ENCODE measurements at regions not wholly inside any gene's neighbourhood (a gene's known extent, or its start where the extent isn't known, plus 50 kb on each side); places are given as distances from the start of the nearest gene placed in this dataset.

DNA sequence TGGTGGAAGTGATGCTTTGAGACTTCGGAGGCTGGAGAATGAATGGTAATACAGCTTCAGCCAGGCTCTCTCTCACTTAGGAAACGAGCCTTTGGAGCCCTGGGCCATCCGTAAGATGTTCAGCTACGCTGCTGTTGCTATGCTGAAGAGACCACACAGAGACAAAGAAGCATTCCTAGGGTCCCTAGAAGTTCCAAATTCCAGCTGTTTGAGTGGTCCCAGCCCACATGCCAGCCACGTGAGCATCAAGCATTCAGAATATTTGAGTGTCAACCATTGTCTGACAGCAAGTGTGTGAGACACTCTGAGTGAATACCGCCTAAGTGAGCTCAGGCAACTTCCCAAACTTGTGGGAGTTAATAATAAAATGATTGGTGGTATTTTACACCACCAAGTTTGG lies 212.9 kb downstream of the CD47 start:
- TF ChIP-seq, protein P1, sequence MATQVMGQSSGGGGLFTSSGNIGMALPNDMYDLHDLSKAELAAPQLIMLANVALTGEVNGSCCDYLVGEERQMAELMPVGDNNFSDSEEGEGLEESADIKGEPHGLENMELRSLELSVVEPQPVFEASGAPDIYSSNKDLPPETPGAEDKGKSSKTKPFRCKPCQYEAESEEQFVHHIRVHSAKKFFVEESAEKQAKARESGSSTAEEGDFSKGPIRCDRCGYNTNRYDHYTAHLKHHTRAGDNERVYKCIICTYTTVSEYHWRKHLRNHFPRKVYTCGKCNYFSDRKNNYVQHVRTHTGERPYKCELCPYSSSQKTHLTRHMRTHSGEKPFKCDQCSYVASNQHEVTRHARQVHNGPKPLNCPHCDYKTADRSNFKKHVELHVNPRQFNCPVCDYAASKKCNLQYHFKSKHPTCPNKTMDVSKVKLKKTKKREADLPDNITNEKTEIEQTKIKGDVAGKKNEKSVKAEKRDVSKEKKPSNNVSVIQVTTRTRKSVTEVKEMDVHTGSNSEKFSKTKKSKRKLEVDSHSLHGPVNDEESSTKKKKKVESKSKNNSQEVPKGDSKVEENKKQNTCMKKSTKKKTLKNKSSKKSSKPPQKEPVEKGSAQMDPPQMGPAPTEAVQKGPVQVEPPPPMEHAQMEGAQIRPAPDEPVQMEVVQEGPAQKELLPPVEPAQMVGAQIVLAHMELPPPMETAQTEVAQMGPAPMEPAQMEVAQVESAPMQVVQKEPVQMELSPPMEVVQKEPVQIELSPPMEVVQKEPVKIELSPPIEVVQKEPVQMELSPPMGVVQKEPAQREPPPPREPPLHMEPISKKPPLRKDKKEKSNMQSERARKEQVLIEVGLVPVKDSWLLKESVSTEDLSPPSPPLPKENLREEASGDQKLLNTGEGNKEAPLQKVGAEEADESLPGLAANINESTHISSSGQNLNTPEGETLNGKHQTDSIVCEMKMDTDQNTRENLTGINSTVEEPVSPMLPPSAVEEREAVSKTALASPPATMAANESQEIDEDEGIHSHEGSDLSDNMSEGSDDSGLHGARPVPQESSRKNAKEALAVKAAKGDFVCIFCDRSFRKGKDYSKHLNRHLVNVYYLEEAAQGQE (IDR thresholded peaks at IDR 0.05; ENCODE audit: low read depth, low read length) = no peak
- TF ChIP-seq, protein P2, sequence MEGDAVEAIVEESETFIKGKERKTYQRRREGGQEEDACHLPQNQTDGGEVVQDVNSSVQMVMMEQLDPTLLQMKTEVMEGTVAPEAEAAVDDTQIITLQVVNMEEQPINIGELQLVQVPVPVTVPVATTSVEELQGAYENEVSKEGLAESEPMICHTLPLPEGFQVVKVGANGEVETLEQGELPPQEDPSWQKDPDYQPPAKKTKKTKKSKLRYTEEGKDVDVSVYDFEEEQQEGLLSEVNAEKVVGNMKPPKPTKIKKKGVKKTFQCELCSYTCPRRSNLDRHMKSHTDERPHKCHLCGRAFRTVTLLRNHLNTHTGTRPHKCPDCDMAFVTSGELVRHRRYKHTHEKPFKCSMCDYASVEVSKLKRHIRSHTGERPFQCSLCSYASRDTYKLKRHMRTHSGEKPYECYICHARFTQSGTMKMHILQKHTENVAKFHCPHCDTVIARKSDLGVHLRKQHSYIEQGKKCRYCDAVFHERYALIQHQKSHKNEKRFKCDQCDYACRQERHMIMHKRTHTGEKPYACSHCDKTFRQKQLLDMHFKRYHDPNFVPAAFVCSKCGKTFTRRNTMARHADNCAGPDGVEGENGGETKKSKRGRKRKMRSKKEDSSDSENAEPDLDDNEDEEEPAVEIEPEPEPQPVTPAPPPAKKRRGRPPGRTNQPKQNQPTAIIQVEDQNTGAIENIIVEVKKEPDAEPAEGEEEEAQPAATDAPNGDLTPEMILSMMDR (IDR thresholded peaks at IDR 0.05 in 2 of 3, conservative IDR thresholded peaks at IDR 0.05 in 1 of 3; ENCODE audit: control insufficient read depth in 2 of 3, extremely low read depth in 1 of 3, insufficient read depth in 1 of 3, low read depth in 3 of 3, low read length in 3 of 3) = no peak
- no peak for TF ChIP-seq EP300 (IDR thresholded peaks at IDR 0.05; ENCODE audit: borderline replicate concordance in 1 of 2, control insufficient read depth in 1 of 2, low read depth in 2 of 2, low read length in 2 of 2)
- no peak for TF ChIP-seq TBL1XR1 (IDR thresholded peaks at IDR 0.05; ENCODE audit: low read depth, low read length)
- TF ChIP-seq NRF1 (conservative IDR thresholded peaks at IDR 0.05; ENCODE audit: low read depth, low read length) = no peak
- no peak for TF ChIP-seq RAD21 (IDR thresholded peaks at IDR 0.05; ENCODE audit: insufficient read depth, low read depth, low read length)
- no peak for TF ChIP-seq ETV6 (conservative IDR thresholded peaks at IDR 0.05 in 1 of 2, IDR thresholded peaks at IDR 0.05 in 1 of 2; ENCODE audit: borderline replicate concordance in 1 of 2, low read depth in 1 of 2)
- no peak for TF ChIP-seq ZNF384 (IDR thresholded peaks at IDR 0.05; ENCODE audit: borderline replicate concordance, low read depth, low read length)
- no peak for TF ChIP-seq RB1 (IDR thresholded peaks at IDR 0.05; ENCODE audit: borderline replicate concordance)

Measured in GM12878 (cell line).